ENCODE measurements at regions not wholly inside any gene's neighbourhood (a gene's known extent, or its start where the extent isn't known, plus 50 kb on each side); places are given as distances from the start of the nearest gene placed in this dataset.

- DNase-seq (ENCODE audit: extremely low spot score): no peak
- Histone ChIP-seq H3K9me3 (no peaks in the 10 kb centered on the region), H3K4me1 (peaks cover 19 to 34% (median 30%) of the 10 kb centered on the region in 4 donors), H3K36me3 (no peaks in the 10 kb centered on the region), H3K27ac (replicated peaks in 1 of 4) (peak overlapping the region; percentile 73 to 82 (median 76)), H3K27me3 (no peaks in the 10 kb centered on the region), H3K4me3 (no peak overlapping the region)
- intact Hi-C loops (cut with DNase I): no loop called here
- WGBS: 96% methylated on average over 4 of the region's 4 CpGs
- TF ChIP-seq POLR2AphosphoS5 (IDR thresholded peaks at IDR 0.05): no peak
- no peak for TF ChIP-seq CTCF (IDR thresholded peaks at IDR 0.05)
- TF ChIP-seq EP300 (IDR thresholded peaks at IDR 0.05): no peak
- TF ChIP-seq POLR2A (IDR thresholded peaks at IDR 0.05; ENCODE audit: low read depth): no peak
Observed at GRCh38 chr4:138909587-138909986, 106.0 kb upstream of the NOCT start.

- TF ChIP-seq CTCF (IDR thresholded peaks at IDR 0.05) (no peak), POLR2A (IDR thresholded peaks at IDR 0.05; ENCODE audit: low read depth) (no peak), POLR2AphosphoS5 (IDR thresholded peaks at IDR 0.05) (no peak), EP300 (IDR thresholded peaks at IDR 0.05) (no peak)
- WGBS: 93% methylated on average over 5 of the region's 5 CpGs
Observed at GRCh38 chr4:138908134-138908533, 107.4 kb upstream of the NOCT start.

GRCh38 chr4:138907174-138907573 lies 108.4 kb upstream of the NOCT start:
- intact Hi-C loops (cut with DNase I): no loop called here
- H3K27me3 ChIP-seq: no peaks in the 10 kb centered on the region
- no peak for TF ChIP-seq EP300 (IDR thresholded peaks at IDR 0.05)
- no peak for TF ChIP-seq POLR2AphosphoS5 (IDR thresholded peaks at IDR 0.05)
- TF ChIP-seq CTCF (IDR thresholded peaks at IDR 0.05): no peak
- no peak for TF ChIP-seq POLR2A (IDR thresholded peaks at IDR 0.05; ENCODE audit: low read depth)
- peaks cover 19 to 27% (median 24%) of the 10 kb centered on the region in 4 donors for H3K4me1 ChIP-seq
- DNase-seq (ENCODE audit: extremely low spot score): no peak
- H3K27ac ChIP-seq (replicated peaks in 1 of 4): no peak overlapping the region
- H3K9me3 ChIP-seq: no peaks in the 10 kb centered on the region
- WGBS: 98% methylated on average over 5 of the region's 5 CpGs
- no peak overlapping the region for H3K4me3 ChIP-seq
- no peaks in the 10 kb centered on the region for H3K36me3 ChIP-seq

More at GRCh38 chr4:138908134-138908533, 107.4 kb upstream of the NOCT start:
- Histone ChIP-seq H3K4me1 (peaks cover 19 to 34% (median 30%) of the 10 kb centered on the region in 4 donors), H3K27ac (replicated peaks in 1 of 4) (no peak overlapping the region), H3K4me3 (no peak overlapping the region), H3K36me3 (no peaks in the 10 kb centered on the region), H3K27me3 (no peaks in the 10 kb centered on the region), H3K9me3 (no peaks in the 10 kb centered on the region)
- intact Hi-C loops (cut with DNase I): no loop called here
- DNase-seq (ENCODE audit: extremely low spot score): no peak

GRCh38 chr4:138904793-138905192 lies 110.8 kb upstream of the NOCT start:
- intact Hi-C loops (cut with DNase I): no loop called here
- H3K36me3 ChIP-seq: no peaks in the 10 kb centered on the region
- no peak overlapping the region for H3K27ac ChIP-seq (replicated peaks in 1 of 4)
- H3K4me3 ChIP-seq: no peak overlapping the region
- TF ChIP-seq POLR2AphosphoS5 (IDR thresholded peaks at IDR 0.05): no peak
- TF ChIP-seq CTCF (IDR thresholded peaks at IDR 0.05): no peak
- TF ChIP-seq POLR2A (IDR thresholded peaks at IDR 0.05; ENCODE audit: low read depth): no peak
- no peak for TF ChIP-seq EP300 (IDR thresholded peaks at IDR 0.05)
- 89% methylated on average over 4 of the region's 4 CpGs for WGBS
- peaks cover 0 to 3% (median under 1%) of the 10 kb centered on the region in 4 donors for H3K4me1 ChIP-seq
- no peak for DNase-seq (ENCODE audit: extremely low spot score)
- no peaks in the 10 kb centered on the region for H3K27me3 ChIP-seq
- H3K9me3 ChIP-seq: no peaks in the 10 kb centered on the region

- no peak for TF ChIP-seq POLR2A (IDR thresholded peaks at IDR 0.05; ENCODE audit: low read depth)
- H3K9me3 ChIP-seq: no peaks in the 10 kb centered on the region
- no peak for DNase-seq (ENCODE audit: extremely low spot score)
- no peaks in the 10 kb centered on the region for H3K27me3 ChIP-seq
- H3K4me3 ChIP-seq: no peak overlapping the region
- WGBS: 74% methylated on average over 3 of the region's 3 CpGs
- intact Hi-C loops (cut with DNase I): no loop called here
- H3K4me1 ChIP-seq: peaks cover 2 to 5% (median 4%) of the 10 kb centered on the region in 4 donors
- H3K27ac ChIP-seq (replicated peaks in 1 of 4): no peak overlapping the region
- H3K36me3 ChIP-seq: no peaks in the 10 kb centered on the region
Observed at GRCh38 chr4:138903185-138903584, 112.4 kb upstream of the NOCT start.

Measured in esophagus muscularis mucosa (tissue), 4 donors.